Inflammatory macrophage (primary cell): ENCODE measurements at regions not wholly inside any gene's neighbourhood (a gene's known extent, or its start where the extent isn't known, plus 50 kb on each side); places are given as distances from the start of the nearest gene placed in this dataset.

ENCODE experiments used
- DNase-seq, 2 donors: peaks; one replicate each; pipeline ENCODE4 v3.0.0-alpha.2; 2020 to 2022

- DNase-seq, result no peak
Measured at GRCh38 chr1:191163621-191164020, 686.0 kb upstream of the BRINP3 start.

- peak in 1 of 2 donors; percentile 47 for DNase-seq
Measured at GRCh38 chr1:191174298-191174697, 696.6 kb upstream of the BRINP3 start.

DNA sequence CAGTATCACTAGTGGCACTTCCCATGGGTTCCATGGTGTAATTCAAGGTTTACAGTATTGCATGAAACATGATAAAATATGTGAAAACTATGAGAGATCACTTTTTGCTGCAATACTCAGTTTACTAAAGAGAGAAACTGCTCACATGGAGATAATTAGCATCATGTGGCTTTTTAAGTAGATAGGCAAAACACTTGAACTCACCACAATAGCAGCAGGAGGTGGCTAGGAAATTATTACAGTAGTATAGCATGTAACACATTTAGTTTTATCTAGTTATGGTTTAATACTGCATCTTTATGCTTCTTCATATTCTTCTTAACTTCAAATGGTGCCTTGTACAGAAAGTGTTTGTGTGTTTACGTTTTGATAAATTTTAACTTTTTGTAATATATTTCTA is 698.5 kb upstream of the BRINP3 start:
- no peak for DNase-seq

DNA sequence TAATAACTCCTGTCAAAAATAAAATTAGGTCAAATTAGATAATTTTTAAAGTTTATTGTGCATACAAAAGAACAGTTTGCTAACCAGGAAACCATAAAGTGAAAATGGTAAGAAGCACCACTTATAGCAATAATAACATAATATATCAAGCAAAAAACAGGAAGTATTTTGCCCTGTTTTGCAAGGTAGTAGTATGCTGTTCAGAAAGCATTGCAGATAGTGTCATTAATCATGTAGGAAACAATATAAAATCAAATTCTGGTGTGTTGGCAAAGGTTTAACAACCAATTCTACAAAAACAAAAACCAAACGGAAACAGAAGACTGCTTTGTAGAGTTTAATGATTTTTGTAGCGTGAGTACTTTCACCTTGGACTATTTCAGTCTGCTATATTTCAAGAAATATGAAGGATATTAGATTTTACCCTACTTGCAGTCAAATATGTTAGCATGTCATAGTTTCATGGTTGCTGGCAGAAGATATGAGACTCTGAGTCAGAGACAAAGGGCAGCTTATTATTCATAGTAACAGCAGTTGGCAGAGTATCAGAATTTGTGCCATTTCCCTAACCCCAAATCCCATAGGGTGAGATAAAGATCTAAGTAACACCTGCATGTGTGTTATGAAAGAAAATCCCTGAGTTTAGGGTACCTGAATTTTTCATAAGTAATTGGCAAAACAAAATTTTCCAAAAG is 729.0 kb upstream of the BRINP3 start:
- DNase-seq, result peak in 1 of 2 donors; percentile 2

DNA sequence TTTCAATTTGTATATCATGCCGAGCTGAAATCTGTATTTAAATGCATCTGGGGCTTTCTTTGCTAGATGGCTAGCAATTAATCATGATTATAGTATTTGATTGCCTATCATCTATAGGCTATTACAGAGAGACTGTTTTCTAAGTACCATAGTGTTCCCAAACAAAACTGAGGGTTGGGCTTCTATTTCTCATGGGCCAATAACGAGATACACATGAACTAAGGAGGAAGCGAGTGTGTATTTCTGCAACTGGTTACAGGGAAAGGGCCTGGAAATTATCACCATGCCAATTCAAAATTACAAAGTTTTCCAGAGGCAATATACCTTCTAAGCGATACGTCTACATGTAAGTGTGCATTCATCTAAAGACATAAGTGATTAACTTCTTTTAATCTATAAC is 744.5 kb upstream of the BRINP3 start:
- no peak for DNase-seq

DNA sequence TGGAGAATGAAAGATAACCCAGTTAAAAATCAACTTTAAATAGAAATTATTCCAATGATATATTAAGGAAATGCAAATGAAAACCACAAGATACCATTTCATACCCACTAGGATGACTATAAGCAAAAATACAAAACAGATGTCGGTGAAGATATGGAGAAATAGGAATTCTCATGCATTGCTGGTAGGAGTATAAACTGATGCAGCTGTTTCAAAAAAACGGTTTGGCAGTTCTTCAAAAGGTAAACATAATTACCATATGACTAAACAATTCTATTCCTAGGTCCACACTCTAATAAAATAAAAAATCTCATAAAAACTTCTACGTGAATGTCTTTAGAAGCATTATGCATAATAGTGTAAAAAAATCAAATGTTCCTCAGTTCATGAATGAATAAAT is 763.3 kb upstream of the BRINP3 start:
- no peak for DNase-seq

GRCh38 chr1:191255354-191256054 is 777.8 kb upstream of the BRINP3 start:
- no peak for DNase-seq

DNA sequence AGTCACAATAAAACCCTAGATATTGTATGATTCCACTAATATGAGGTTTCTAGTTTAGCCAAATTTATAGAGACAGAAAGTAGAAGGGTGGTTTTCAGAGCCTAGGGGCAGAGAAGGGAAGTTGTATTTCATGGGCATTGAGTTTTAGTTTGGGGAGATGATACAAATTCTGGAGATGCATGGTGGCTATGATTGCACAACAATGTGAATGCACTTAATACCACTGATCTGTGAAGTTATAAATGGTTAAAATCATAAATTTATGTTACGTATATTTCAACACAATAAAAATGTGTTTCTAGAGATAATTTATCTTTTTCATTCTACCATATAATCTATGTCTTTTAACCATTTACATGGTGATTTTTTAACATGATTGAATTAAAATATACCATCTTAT is 779.3 kb upstream of the BRINP3 start:
- no peak for DNase-seq

- DNase-seq, result no peak
Measured at GRCh38 chr1:191260056-191260455, 782.4 kb upstream of the BRINP3 start.

DNA sequence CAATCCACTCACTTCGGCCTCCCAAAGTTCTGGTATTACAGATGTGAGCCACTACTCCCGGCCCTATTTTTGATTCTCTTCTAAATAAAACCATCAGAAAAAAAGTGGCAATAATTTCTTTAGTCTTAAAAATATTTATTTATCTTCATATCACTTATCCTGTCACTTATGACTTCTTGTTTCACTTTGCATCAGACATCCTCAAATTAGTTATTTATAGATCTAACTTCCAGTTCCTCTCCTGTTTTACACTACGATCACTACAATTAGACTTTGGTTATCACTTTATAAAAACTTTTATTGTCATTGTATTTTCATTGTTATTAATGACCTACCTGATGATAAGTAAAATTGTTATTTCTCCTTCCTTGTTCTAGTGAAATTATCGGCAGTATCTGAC is 783.4 kb upstream of the BRINP3 start:
- peak in 1 of 2 donors; percentile 51 for DNase-seq

DNA sequence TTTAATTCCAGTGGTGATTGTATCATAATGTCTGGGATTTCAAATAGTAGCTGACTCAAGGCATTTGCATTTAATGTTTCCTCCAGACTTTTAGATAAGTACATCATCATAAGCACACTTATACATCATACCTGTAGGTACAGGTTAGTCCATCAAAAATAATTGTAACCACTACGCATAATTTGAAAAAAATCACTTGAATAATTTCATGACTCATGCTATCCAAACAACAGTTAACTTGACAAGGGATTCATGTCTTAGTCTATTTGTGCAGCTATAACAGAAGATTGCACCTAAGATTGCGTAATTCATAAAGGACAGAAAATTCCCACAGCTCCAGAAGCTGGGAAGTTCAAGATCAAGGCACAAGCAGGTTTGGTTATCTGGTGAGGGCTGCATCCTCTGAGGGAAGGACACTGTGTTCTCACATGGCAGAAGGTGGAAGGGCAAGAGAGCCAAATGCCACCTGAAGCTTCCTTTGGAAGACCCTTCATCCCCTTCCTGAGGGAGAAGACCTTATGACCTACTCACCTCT is 801.7 kb upstream of the BRINP3 start:
- no peak for DNase-seq

GRCh38 chr1:191284175-191284574 is 806.5 kb upstream of the BRINP3 start:
- no peak for DNase-seq

DNA sequence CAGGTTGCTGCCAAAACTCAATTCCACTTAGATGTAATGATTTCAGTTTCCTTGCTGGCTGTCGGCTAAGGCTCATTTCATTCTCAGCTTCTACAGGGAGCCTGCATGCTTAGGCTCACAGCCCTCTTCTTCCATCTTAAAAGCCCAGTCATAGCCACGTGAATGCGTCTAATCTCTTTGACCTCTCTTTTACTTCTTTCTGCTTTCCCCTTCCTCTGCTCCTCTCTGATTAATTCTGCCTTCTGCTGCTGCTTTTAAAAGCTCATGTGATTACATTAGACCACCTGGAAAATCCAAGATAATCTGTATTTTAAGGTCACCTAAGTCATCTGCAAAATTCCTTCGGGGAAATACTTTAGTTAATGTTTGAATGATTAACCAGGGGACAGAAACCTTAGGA is 812.8 kb upstream of the BRINP3 start:
- no peak for DNase-seq

GRCh38 chr1:191305370-191305769 is 827.7 kb upstream of the BRINP3 start:
- DNase-seq, result no peak

- DNase-seq, result no peak
Measured at GRCh38 chr1:191306916-191307315, 829.3 kb upstream of the BRINP3 start.

DNA sequence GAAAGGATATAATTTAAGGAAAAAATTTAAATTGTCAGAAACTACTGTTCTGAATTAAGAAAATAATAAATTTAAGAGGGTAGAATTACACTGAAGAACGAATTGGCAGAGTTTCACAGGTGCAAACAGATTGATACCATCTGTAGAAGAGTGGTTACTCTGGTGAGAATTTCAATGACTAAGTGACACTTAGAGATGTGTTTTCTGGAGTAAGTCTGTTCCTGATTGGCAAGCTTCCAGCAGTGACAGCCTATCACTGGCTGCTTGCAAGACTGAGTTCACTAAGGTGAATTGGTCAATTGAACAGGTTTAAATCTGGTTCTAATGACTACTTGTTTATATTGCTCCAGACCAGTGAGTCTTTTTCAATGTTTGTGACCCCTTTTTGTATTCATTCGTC is 838.2 kb upstream of the RGS18 start:
- DNase-seq, result no peak

DNA sequence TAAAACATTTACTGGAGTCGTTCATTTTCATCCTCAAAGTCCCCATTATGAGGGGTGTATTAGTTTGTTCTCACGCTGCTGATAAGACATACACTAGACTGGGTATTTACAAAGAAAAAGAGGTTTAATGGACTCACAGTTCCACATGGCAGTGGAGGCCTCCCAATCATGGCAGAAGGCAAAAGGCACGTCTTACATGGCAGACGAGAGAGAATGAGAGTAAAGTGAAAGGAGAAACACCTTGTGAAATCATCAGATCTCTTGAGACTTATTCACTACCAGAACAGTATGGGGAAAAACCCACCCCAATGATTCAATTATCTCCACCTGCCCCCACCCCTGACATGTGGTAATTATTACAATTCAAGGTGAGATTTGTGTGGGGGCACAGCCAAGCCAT is 830.4 kb upstream of the RGS18 start:
- no peak for DNase-seq

DNA sequence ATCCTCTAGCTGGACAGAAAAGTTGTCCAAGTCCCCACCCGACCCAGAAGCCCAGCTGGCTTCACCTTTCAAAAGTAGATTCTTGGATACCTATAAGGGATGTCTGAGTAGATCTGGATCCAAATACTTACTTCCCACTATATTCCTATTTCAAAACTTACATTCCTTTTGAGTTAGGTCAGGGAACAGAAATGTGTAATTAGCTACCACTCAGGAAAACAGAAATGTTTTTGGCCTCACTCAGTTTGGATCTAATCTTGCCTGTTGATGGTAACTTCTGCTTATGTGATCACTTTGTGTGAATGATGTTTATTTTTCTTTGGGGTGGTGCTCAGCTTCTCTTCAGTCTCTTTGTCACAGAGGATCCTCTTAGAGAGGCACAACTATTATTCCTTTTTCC is 814.4 kb upstream of the RGS18 start:
- no peak for DNase-seq

- DNase-seq, result no peak
Measured at GRCh38 chr1:191346381-191346780, 811.9 kb upstream of the RGS18 start.

DNA sequence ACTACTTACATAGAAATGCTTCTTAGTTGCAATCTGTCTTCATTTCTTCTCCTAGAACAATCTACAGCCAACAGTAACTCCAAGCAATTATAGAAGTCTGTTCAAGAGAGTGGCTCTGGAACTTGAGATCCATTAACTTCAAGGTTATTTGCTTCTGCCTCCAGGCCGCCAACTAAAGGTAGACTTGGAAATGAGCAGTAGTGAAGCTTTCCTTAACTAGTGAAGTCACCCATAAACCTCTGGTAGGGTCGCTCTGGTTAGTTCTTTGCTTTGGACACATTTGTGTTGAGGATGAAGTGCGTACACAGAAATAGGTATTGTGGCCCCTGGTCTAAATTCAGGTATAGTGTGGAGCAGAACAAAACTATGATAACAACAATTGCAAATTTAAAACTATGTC is 809.9 kb upstream of the RGS18 start:
- no peak for DNase-seq

DNA sequence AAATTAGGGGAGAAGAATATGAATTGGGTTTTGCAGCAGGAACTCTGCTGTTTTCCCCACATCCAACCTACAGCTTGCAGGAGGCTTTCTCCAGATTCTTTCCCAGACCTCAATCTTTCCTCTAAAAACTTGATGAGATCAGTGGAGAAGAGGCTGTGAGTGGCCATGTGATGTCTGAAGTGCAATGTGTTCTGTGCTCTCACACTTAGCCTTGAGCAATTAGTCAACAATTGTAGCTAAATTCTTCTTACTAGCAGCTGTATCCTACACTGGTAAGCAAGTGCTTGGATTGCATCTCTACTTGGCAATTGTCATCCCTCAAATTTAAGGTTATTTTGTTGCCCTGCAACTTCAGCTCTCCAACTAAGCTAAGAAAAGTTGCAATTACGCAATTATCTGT is 807.3 kb upstream of the RGS18 start:
- no peak for DNase-seq

DNA sequence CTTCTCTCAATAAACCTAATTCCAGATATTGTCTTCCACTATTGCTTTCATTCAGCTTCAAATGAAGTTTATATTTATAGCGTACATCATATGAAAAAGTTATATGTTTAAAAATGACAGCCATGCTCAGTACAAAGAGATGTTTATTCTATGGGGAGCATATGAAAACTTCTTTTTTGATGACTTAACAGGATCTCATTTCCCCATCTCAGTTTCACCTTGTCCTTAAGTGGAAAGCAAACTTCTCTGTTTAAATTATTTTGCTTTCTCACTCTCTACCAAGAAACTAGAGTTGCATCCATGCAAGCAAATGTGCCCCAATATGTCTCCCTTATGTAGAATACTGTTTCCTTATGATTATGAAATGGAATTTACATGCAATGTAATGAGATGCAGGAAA is 799.5 kb upstream of the RGS18 start:
- no peak for DNase-seq

DNA sequence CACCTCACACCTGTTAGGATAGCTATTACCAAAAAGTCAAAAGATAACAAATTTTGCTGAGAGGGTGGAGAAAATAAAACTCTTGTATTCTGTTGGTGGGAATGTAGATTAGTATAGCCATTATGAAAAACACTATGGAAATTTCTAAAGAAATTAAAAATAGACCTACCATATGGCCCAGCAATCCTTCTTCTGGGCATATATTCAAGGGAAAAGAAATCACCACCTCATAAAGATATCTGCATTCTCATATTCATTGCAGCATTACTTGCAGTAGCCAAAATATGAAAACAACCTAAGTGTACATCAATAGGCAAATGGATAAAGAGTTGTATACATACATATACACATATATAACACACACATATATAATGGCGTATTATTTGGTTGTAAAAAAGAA is 791.6 kb upstream of the RGS18 start:
- no peak for DNase-seq

GRCh38 chr1:191368891-191369654 is 789.2 kb upstream of the RGS18 start:
- no peak for DNase-seq
